Gastrocnemius medialis (tissue), 4 donors: ENCODE measurements at regions not wholly inside any gene's neighbourhood (a gene's known extent, or its start where the extent isn't known, plus 50 kb on each side); places are given as distances from the start of the nearest gene placed in this dataset.

Experiments used
- CTCF ChIP-seq, 5 experiments: fragments of 450-650 bp in 3 of 5; fragments of 200-600 bp in 2 of 5; sonication (generic) in 2 of 5; IDR thresholded peaks in 4 of 5; conservative IDR thresholded peaks in 1 of 5; 1 replicate in 4 of 5; 2 replicates in 1 of 5; pipeline ENCODE4 v1.5.1; 2016 to 2019; ENCODE audit warnings: antibody characterized with exemption in 5 of 5, mild to moderate bottlenecking in 3 of 5, moderate library complexity in 3 of 5
- POLR2A ChIP-seq, 2 donors: fragments of 450-650 bp; IDR thresholded peaks; one replicate each; pipeline ENCODE4 v1.6.1; 2017; ENCODE audit warnings: antibody characterized with exemption in 2 of 2, mild to moderate bottlenecking in 2 of 2, moderate library complexity in 2 of 2

GRCh38 chr11:38013157-38013556 is 1415.1 kb upstream of the RAG2 start:
- TF ChIP-seq CTCF (IDR thresholded peaks at IDR 0.05 in 4 of 5, conservative IDR thresholded peaks at IDR 0.05 in 1 of 5) (no peak), POLR2A (IDR thresholded peaks at IDR 0.05) (no peak)
